H9 (cell line): ENCODE measurements at regions not wholly inside any gene's neighbourhood (a gene's known extent, or its start where the extent isn't known, plus 50 kb on each side); places are given as distances from the start of the nearest gene placed in this dataset.

Experiments used
- DNase-seq: peaks from one replicate; pipeline ENCODE4 v3.0.0-alpha.2; 2017
- H2AFZ ChIP-seq: one replicate; pipeline ENCODE4 v1.6.1; 2013; ENCODE audit warnings: mild to moderate bottlenecking, low read length, control low read depth, moderate library complexity
- H2AK5ac ChIP-seq: 2 replicates; pipeline ENCODE4 v1.6.1; 2013; ENCODE audit warnings: low read length, control low read depth, mixed read lengths; ENCODE audit not compliant: insufficient read length
- H2BK120ac ChIP-seq: one replicate; pipeline ENCODE4 v1.6.1; 2013; ENCODE audit warnings: low read depth, mild to moderate bottlenecking, low read length, control low read depth, inconsistent platforms; ENCODE audit not compliant: poor library complexity, severe bottlenecking
- H2BK12ac ChIP-seq: 2 replicates; pipeline ENCODE4 v1.6.1; 2013; ENCODE audit warnings: low read length, control low read depth, mixed read lengths, low read depth; ENCODE audit not compliant: insufficient read length
- H2BK15ac ChIP-seq: 2 replicates; pipeline ENCODE4 v1.6.1; 2013; ENCODE audit warnings: low read depth, low read length, control low read depth
- H2BK20ac ChIP-seq: one replicate; pipeline ENCODE4 v1.6.1; 2013; ENCODE audit warnings: low read depth, mild to moderate bottlenecking, low read length, control low read depth, inconsistent platforms; ENCODE audit not compliant: poor library complexity, severe bottlenecking
- H2BK5ac ChIP-seq: 2 replicates; pipeline ENCODE4 v1.6.1; 2013; ENCODE audit warnings: low read length, control low read depth, mixed read lengths; ENCODE audit not compliant: insufficient read length
- H3K14ac ChIP-seq: 2 replicates; pipeline ENCODE4 v1.6.1; 2013; ENCODE audit warnings: low read length, control low read depth; ENCODE audit not compliant: insufficient read depth
- H3K18ac ChIP-seq: 2 replicates; pipeline ENCODE4 v1.6.1; 2013; ENCODE audit warnings: low read depth, mild to moderate bottlenecking, mixed read lengths, low read length, control low read depth; ENCODE audit not compliant: insufficient read length
- H3K23ac ChIP-seq: 2 replicates; pipeline ENCODE4 v1.6.1; 2013; ENCODE audit warnings: low read length, control low read depth, mixed read lengths, low read depth; ENCODE audit not compliant: insufficient read length
- H3K23me2 ChIP-seq: 2 replicates; pipeline ENCODE4 v1.6.1; 2013; ENCODE audit warnings: low read depth, mild to moderate bottlenecking, mixed read lengths, low read length, control low read depth; ENCODE audit not compliant: insufficient read length, poor library complexity, severe bottlenecking
- H3K27ac ChIP-seq: 2 replicates; pipeline ENCODE4 v1.5.1; 2013; ENCODE audit warnings: low read length, control low read depth, mixed read lengths, low read depth; ENCODE audit not compliant: insufficient read length
- H3K27me3 ChIP-seq: 2 replicates; pipeline ENCODE4 v1.6.1; 2013; ENCODE audit warnings: low read length, control low read depth, inconsistent platforms; ENCODE audit not compliant: insufficient read depth
- H3K4ac ChIP-seq: 2 replicates; pipeline ENCODE4 v1.6.1; 2013; ENCODE audit warnings: low read depth, mild to moderate bottlenecking, control low read depth, inconsistent platforms, low read length, moderate library complexity
- H3K4me1 ChIP-seq: 2 replicates; pipeline ENCODE4 v1.6.1; 2013; ENCODE audit warnings: low read length, control low read depth, inconsistent platforms; ENCODE audit not compliant: insufficient read depth
- H3K4me2 ChIP-seq: 2 replicates; pipeline ENCODE4 v1.6.1; 2013; ENCODE audit warnings: low read length, control low read depth, mixed read lengths; ENCODE audit not compliant: insufficient read length, insufficient read depth
- H3K56ac ChIP-seq: 2 replicates; pipeline ENCODE4 v1.6.1; 2013; ENCODE audit warnings: low read depth, mild to moderate bottlenecking, mixed read lengths, low read length, control low read depth; ENCODE audit not compliant: insufficient read length
- H3K79me1 ChIP-seq: 2 replicates; pipeline ENCODE4 v1.6.1; 2013; ENCODE audit warnings: low read depth, mild to moderate bottlenecking, moderate library complexity, low read length, control low read depth, inconsistent platforms; ENCODE audit not compliant: insufficient read depth, poor library complexity, severe bottlenecking
- H3K79me2 ChIP-seq: 2 replicates; pipeline ENCODE4 v1.6.1; 2013; ENCODE audit warnings: low read length, control low read depth, inconsistent platforms; ENCODE audit not compliant: insufficient read depth
- H3K9ac ChIP-seq: 2 replicates; pipeline ENCODE4 v1.6.1; 2013; ENCODE audit warnings: low read length, control low read depth, mixed read lengths; ENCODE audit not compliant: insufficient read length; ENCODE audit errors: extremely low read depth
- H3K9me3 ChIP-seq: one replicate; pipeline ENCODE4 v1.6.1; 2013; ENCODE audit warnings: low read depth, low read length, inconsistent platforms; ENCODE audit not compliant: control insufficient read depth
- H3T11ph ChIP-seq: one replicate; pipeline ENCODE4 v1.6.1; 2013; ENCODE audit warnings: mild to moderate bottlenecking, low read length, control low read depth, inconsistent platforms
- H4K20me1 ChIP-seq: one replicate; pipeline ENCODE4 v1.6.1; 2013; ENCODE audit not compliant: control insufficient read depth, insufficient read length, insufficient read depth
- H4K5ac ChIP-seq: 2 replicates; pipeline ENCODE4 v1.6.1; 2013; ENCODE audit warnings: low read depth, mild to moderate bottlenecking, mixed read lengths, low read length, control low read depth; ENCODE audit not compliant: insufficient read length
- H4K8ac ChIP-seq: replicated peaks from 2 replicates; pipeline ENCODE4 v1.6.1; 2013; ENCODE audit warnings: low read length, control low read depth, mixed read lengths, low read depth; ENCODE audit not compliant: insufficient read length
- H4K91ac ChIP-seq: 2 replicates; pipeline ENCODE4 v1.6.1; 2013; ENCODE audit warnings: low read depth, mild to moderate bottlenecking, moderate library complexity, mixed read lengths, low read length, control low read depth; ENCODE audit not compliant: insufficient read length
- H3K27ac Mint-ChIP-seq, 3 experiments: 2 replicates in 2 of 3; 3 replicates in 1 of 3; pipeline ENCODE4 v1.8.0; 2020 to 2021; ENCODE audit warnings: mixed read lengths in 3 of 3, mild to moderate bottlenecking in 1 of 3, moderate library complexity in 1 of 3
- H3K27me3 Mint-ChIP-seq: 2 replicates; pipeline ENCODE4 v1.8.0; 2021; ENCODE audit warnings: low read depth, mild to moderate bottlenecking, moderate library complexity, mixed read lengths
- H3K36me3 Mint-ChIP-seq, 3 experiments: 2 replicates in 2 of 3; 3 replicates in 1 of 3; pipeline ENCODE4 v1.8.0; 2020 to 2021; ENCODE audit warnings: low read depth in 3 of 3, mixed read lengths in 3 of 3; ENCODE audit not compliant: insufficient read depth in 1 of 3
- H3K4me1 Mint-ChIP-seq, 2 experiments: 2 replicates each; pipeline ENCODE4 v1.8.0; 2020; ENCODE audit warnings: mixed read lengths in 2 of 2
- H3K4me3 Mint-ChIP-seq, 2 experiments: 2 replicates in 1 of 2; 3 replicates in 1 of 2; pipeline ENCODE4 v1.8.0; 2020 to 2021; ENCODE audit warnings: mild to moderate bottlenecking in 2 of 2, mixed read lengths in 2 of 2, moderate library complexity in 1 of 2
- H3K9me3 Mint-ChIP-seq, 2 experiments: 2 replicates in 1 of 2; 3 replicates in 1 of 2; pipeline ENCODE4 v1.8.0; 2020; ENCODE audit warnings: mild to moderate bottlenecking in 2 of 2, mixed read lengths in 2 of 2, moderate library complexity in 1 of 2
- WGBS: extraction: QIAGEN DNeasy Blood & Tissue Kit; methylation state at CpG from one replicate; pipeline ENCODE4 v1.1.7; 2013; ENCODE audit warnings: missing lambda C conversion rate, low lambda C conversion rate, mixed read lengths; ENCODE audit not compliant: insufficient read length; ENCODE audit errors: extremely low coverage; 5-methylcytosine and 5-hydroxymethylcytosine counted together
- TF ChIP-seq, protein P1 (sequence below): fragments of 200-600 bp; sonication (generic); conservative IDR thresholded peaks from 3 replicates; pipeline ENCODE4 v1.8.0; 2021; ENCODE audit warnings: antibody characterized with exemption, mild to moderate bottlenecking

DNA sequence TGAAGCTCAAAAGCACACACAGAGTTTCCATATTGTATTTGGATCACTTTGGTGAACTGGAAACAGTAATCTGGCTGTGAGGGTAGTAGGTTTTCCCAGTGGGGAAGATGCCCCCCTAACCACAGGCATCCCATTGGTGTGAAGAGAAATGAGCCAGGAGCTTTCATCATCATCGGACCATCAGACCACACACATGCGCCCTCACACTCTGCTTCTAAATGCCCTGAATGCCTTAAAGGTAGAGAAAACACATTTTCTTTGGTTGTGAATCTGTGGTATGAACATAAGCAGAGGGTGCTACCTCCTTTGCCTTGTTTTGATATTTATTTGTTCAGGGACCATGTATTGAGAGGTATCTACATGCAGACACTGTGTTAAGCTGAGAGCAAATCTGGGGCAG is 79.0 kb upstream of the DNAH14 start:
- no peak for DNase-seq
- no peak overlapping the region for H3K14ac ChIP-seq
- no peaks in the 10 kb centered on the region for H3K27me3 ChIP-seq
- no peak overlapping the region for H3K4me2 ChIP-seq
- Mint-ChIP-seq H3K4me3 (no peak overlapping the region), H3K9me3 (peaks cover 17 to 20% of the 10 kb centered on the region in 2 experiments), H3K27ac (no peak overlapping the region), H3K27me3 (no peaks in the 10 kb centered on the region), H3K36me3 (peaks cover 17 to 20% (median 19%) of the 10 kb centered on the region in 3 experiments), H3K4me1 (peaks cover 35 to 42% of the 10 kb centered on the region in 2 experiments)
- H3K79me2 ChIP-seq, result no peaks in the 10 kb centered on the region
- no peak overlapping the region for H2BK20ac ChIP-seq
- H4K91ac ChIP-seq, result no peak overlapping the region
- H4K20me1 ChIP-seq, result no peaks in the 10 kb centered on the region
- H3K4ac ChIP-seq, result no peak overlapping the region
- H3K4me1 ChIP-seq, result peaks cover 2% of the 10 kb centered on the region; the same call in 1 of the 2 replicates
- H2AFZ ChIP-seq, result no peak overlapping the region
- no peak overlapping the region for H3T11ph ChIP-seq
- H2AK5ac ChIP-seq, result no peak overlapping the region
- H4K8ac ChIP-seq, result no peak overlapping the region
- H4K5ac ChIP-seq, result no peak overlapping the region
- TF ChIP-seq, protein P1, sequence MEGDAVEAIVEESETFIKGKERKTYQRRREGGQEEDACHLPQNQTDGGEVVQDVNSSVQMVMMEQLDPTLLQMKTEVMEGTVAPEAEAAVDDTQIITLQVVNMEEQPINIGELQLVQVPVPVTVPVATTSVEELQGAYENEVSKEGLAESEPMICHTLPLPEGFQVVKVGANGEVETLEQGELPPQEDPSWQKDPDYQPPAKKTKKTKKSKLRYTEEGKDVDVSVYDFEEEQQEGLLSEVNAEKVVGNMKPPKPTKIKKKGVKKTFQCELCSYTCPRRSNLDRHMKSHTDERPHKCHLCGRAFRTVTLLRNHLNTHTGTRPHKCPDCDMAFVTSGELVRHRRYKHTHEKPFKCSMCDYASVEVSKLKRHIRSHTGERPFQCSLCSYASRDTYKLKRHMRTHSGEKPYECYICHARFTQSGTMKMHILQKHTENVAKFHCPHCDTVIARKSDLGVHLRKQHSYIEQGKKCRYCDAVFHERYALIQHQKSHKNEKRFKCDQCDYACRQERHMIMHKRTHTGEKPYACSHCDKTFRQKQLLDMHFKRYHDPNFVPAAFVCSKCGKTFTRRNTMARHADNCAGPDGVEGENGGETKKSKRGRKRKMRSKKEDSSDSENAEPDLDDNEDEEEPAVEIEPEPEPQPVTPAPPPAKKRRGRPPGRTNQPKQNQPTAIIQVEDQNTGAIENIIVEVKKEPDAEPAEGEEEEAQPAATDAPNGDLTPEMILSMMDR, result no peak
- H3K23me2 ChIP-seq, result no peaks in the 10 kb centered on the region
- H2BK15ac ChIP-seq, result no peak overlapping the region
- no CpG with 5 or more reads among the region's 2 CpGs for WGBS
- H3K56ac ChIP-seq, result no peak overlapping the region
- no peaks in the 10 kb centered on the region for H3K79me1 ChIP-seq
- no peak overlapping the region for H3K18ac ChIP-seq
- H2BK12ac ChIP-seq, result no peak overlapping the region
- no peak overlapping the region for H2BK120ac ChIP-seq
- H2BK5ac ChIP-seq, result no peak overlapping the region
- H3K27ac ChIP-seq, result no peak overlapping the region
- H3K9me3 ChIP-seq, result no peaks in the 10 kb centered on the region
- H3K9ac ChIP-seq, result no peak overlapping the region
- H3K23ac ChIP-seq, result no peak overlapping the region
